ENCODE measurements at regions not wholly inside any gene's neighbourhood (a gene's known extent, or its start where the extent isn't known, plus 50 kb on each side); places are given as distances from the start of the nearest gene placed in this dataset.

DNA sequence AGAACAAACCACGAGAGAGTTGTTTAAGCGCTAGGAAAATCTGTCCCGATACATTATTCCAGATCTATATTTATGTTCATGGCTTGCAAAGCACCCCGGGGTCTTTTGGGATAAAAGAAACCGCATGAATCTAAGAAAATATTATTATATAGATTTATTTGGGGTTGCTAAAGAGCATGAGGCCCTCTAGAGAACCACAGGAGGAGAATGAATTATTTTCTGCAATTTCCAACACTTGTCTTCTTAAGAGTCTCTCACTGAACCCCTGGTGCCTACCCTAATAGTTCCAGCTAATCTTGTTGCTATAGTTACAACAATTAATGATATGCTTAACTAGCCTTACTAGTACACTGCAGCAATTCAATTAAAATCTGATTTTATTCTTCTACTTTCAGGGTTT, 79.6 kb downstream of the ARRDC4 start:
- Mint-ChIP-seq H3K9me3 (no peaks in the 10 kb centered on the region), H3K27me3 (ENCODE audit: low read depth) (no peaks in the 10 kb centered on the region), H3K4me1 (no peaks in the 10 kb centered on the region), H3K36me3 (no peaks in the 10 kb centered on the region), H3K27ac (no peak overlapping the region), H3K4me3 (no peak overlapping the region)
- TF ChIP-seq ATF1 (CRISPR knock-in tag; IDR thresholded peaks at IDR 0.05) (no peak), PRRX2 (CRISPR knock-in tag; IDR thresholded peaks at IDR 0.05) (no peak)
- DNase-seq (ENCODE audit: low spot score) (no peak), ATAC-seq (no peak)
- CTCF ChIA-PET, result interaction anchor here (1.3 kb wide), 1 partner anchor 272 kb away, joined by 3 read pairs; no protein-coding TSS in a partner anchor
- POLR2A ChIA-PET, result no interaction called here

DNA sequence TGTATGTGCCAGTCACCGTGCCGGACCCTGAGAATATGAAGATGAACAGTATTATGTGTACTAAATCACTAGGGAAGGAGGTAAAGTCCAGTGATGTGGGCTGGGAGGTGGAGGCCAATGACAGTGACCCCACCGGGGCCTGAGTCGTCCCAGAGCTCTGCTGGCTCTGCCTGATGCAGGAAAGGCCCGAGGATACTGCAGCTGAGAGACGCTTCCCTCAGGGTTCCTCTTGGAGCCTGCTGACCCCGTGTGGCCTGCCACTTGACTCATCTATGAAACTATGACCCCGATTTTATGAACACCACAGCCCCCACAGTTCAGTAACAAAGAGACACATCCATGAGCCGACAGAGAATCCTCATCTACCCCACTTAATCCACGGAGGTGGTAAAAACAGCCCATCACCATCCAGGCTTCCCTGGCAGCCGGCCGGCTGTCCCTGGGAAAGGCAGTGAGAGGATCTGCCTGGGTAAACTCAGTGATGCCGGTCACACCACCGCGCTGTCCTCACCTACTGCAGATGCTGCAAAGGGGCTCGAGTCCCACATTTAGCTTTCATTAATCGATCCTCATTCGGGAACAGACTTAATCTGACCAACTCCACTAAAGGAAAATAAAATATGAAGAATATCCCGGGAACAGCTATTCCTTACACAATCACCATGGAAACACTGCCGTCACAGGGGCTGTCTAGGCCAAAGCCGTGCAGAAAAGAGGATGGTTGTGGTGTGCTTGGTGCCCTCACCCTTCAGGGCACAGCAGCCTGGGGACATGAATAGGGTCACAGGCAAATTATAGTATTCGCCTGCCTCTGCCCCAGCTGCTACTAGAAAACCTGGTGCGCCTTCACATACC, 82.9 kb downstream of the ARRDC4 start:
- Mint-ChIP-seq H3K27me3 (ENCODE audit: low read depth) (no peaks in the 10 kb centered on the region), H3K27ac (no peak overlapping the region)
- CTCF ChIA-PET, result interaction anchor here (0.6 kb wide), 1 partner anchor 47 kb away, joined by 3 read pairs; no protein-coding TSS in a partner anchor

DNA sequence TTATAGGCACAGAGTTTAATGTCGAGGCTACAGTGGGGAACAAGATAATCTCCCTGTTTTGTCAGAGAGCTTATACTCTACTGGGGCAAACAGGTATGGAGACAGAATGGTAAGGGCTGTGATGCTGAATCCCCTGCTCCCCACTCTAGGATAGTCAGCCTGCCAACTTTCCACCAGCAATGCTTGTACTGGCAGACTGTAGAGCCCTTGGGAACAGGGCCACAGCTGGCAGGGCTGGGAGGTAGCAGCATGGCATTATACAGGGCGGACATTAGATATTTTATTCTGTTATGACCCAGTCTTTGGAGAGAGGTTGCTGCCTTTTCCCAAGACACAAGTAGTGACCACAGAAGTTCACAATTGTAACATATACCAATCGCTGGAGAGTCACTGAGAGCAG, 91.2 kb downstream of the ARRDC4 start:
- peaks cover 18% of the 10 kb centered on the region for H3K9me3 Mint-ChIP-seq
- CTCF ChIA-PET, result no interaction called here
- no peaks in the 10 kb centered on the region for H3K4me1 Mint-ChIP-seq

More for the DNA sequence above, 82.9 kb downstream of the ARRDC4 start:
- Mint-ChIP-seq H3K4me1 (no peaks in the 10 kb centered on the region), H3K4me3 (no peak overlapping the region), H3K36me3 (no peaks in the 10 kb centered on the region), H3K9me3 (peaks cover 11% of the 10 kb centered on the region)
- no peak for TF ChIP-seq NR3C1 (CRISPR knock-in tag; conservative IDR thresholded peaks at IDR 0.05; ENCODE audit: low read depth)
- TF ChIP-seq, protein P1, sequence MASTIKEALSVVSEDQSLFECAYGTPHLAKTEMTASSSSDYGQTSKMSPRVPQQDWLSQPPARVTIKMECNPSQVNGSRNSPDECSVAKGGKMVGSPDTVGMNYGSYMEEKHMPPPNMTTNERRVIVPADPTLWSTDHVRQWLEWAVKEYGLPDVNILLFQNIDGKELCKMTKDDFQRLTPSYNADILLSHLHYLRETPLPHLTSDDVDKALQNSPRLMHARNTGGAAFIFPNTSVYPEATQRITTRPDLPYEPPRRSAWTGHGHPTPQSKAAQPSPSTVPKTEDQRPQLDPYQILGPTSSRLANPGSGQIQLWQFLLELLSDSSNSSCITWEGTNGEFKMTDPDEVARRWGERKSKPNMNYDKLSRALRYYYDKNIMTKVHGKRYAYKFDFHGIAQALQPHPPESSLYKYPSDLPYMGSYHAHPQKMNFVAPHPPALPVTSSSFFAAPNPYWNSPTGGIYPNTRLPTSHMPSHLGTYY (CRISPR knock-in tag; IDR thresholded peaks at IDR 0.05), result no peak
- TF ChIP-seq, protein P2, sequence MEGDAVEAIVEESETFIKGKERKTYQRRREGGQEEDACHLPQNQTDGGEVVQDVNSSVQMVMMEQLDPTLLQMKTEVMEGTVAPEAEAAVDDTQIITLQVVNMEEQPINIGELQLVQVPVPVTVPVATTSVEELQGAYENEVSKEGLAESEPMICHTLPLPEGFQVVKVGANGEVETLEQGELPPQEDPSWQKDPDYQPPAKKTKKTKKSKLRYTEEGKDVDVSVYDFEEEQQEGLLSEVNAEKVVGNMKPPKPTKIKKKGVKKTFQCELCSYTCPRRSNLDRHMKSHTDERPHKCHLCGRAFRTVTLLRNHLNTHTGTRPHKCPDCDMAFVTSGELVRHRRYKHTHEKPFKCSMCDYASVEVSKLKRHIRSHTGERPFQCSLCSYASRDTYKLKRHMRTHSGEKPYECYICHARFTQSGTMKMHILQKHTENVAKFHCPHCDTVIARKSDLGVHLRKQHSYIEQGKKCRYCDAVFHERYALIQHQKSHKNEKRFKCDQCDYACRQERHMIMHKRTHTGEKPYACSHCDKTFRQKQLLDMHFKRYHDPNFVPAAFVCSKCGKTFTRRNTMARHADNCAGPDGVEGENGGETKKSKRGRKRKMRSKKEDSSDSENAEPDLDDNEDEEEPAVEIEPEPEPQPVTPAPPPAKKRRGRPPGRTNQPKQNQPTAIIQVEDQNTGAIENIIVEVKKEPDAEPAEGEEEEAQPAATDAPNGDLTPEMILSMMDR (IDR thresholded peaks at IDR 0.05), result no peak
- TF ChIP-seq NR2C2 (CRISPR knock-in tag; IDR thresholded peaks at IDR 0.05), result no peak
- TF ChIP-seq ZNF263 (CRISPR knock-in tag; IDR thresholded peaks at IDR 0.05; ENCODE audit: low read depth), result no peak
- no peak for TF ChIP-seq NR1H2 (CRISPR knock-in tag; IDR thresholded peaks at IDR 0.05)
- TF ChIP-seq NFYB (CRISPR knock-in tag; conservative IDR thresholded peaks at IDR 0.05; ENCODE audit: low read depth), result no peak
- TF ChIP-seq RELA (CRISPR knock-in tag; IDR thresholded peaks at IDR 0.05; ENCODE audit: borderline replicate concordance), result no peak
- no peak for TF ChIP-seq FOXK1 (CRISPR knock-in tag; IDR thresholded peaks at IDR 0.05)
- no peak for TF ChIP-seq ZNF416 (CRISPR knock-in tag; IDR thresholded peaks at IDR 0.05)
- TF ChIP-seq, protein P3, sequence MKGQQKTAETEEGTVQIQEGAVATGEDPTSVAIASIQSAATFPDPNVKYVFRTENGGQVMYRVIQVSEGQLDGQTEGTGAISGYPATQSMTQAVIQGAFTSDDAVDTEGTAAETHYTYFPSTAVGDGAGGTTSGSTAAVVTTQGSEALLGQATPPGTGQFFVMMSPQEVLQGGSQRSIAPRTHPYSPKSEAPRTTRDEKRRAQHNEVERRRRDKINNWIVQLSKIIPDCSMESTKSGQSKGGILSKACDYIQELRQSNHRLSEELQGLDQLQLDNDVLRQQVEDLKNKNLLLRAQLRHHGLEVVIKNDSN (CRISPR knock-in tag; IDR thresholded peaks at IDR 0.05), result no peak
- no peak for TF ChIP-seq TEAD4 (CRISPR knock-in tag; IDR thresholded peaks at IDR 0.05)
- POLR2A ChIA-PET, result no interaction called here
- no peak for DNase-seq (ENCODE audit: low spot score)
- ATAC-seq, result peak; percentile 26; the same call in 1 of the 2 replicates

DNA sequence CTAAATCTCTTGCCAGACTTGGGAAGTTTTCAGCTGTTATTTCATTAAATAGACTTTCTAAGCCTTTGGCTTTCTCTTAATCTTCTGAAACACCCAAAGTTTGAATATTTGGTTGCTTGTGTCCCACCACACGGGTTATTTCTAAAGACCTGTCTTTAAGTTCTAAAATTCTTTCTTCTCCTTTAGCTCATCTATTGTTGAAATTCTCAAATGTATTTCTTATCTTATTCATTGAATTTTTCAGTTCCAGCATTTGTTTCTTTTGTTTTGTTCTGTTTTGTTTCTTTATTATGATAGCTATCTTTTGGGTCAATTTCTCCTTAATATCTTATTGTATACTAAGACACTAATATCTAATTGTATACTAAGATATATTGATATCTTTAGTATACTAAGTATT, 97.0 kb downstream of the ARRDC4 start:
- Mint-ChIP-seq H3K4me3 (no peak overlapping the region), H3K27ac (no peak overlapping the region), H3K27me3 (ENCODE audit: low read depth) (no peaks in the 10 kb centered on the region), H3K9me3 (peaks cover 59% of the 10 kb centered on the region), H3K4me1 (no peaks in the 10 kb centered on the region), H3K36me3 (peaks cover 14% of the 10 kb centered on the region)
- CTCF ChIA-PET, result no interaction called here
- POLR2A ChIA-PET, result no interaction called here
- ATAC-seq (no peak), DNase-seq (ENCODE audit: low spot score) (no peak)
- TF ChIP-seq CBFB (CRISPR knock-in tag; IDR thresholded peaks at IDR 0.05; ENCODE audit: low read depth) (no peak), TCF7 (CRISPR knock-in tag; IDR thresholded peaks at IDR 0.05; ENCODE audit: low read depth) (no peak), RELA (CRISPR knock-in tag; IDR thresholded peaks at IDR 0.05; ENCODE audit: borderline replicate concordance) (no peak)

More for the DNA sequence above, 91.2 kb downstream of the ARRDC4 start:
- Mint-ChIP-seq H3K27me3 (ENCODE audit: low read depth) (no peaks in the 10 kb centered on the region), H3K36me3 (peaks cover under 1% of the 10 kb centered on the region; the same call in 1 of the 2 replicates), H3K4me3 (no peak overlapping the region), H3K27ac (no peak overlapping the region)
- DNase-seq (ENCODE audit: low spot score), result no peak
- ATAC-seq, result no peak
- POLR2A ChIA-PET, result no interaction called here
- no peak for TF ChIP-seq OVOL2 (CRISPR knock-in tag; IDR thresholded peaks at IDR 0.05; ENCODE audit: borderline replicate concordance)

Measured in WTC11 (cell line).